HepG2 (cell line): ENCODE measurements at regions not wholly inside any gene's neighbourhood (a gene's known extent, or its start where the extent isn't known, plus 50 kb on each side); places are given as distances from the start of the nearest gene placed in this dataset.
A peak's percentile ranks its signal among the peaks of the same experiment; 100 is the strongest.

ENCODE experiments used
- ATAC-seq: fragments of 200-7000 bp; cut with Tn5 transposase; 3 replicates; pipeline ENCODE4 v1.9.1; 2020; ENCODE audit warnings: mild to moderate bottlenecking, moderate library complexity
- BruUV-seq: library from RNA; stranded (reverse); fragments of 400-500 nt; replicated peaks from 2 replicates; lab custom pipeline; 2021; lab: Mats Ljungman, UMichigan
- CTCF ChIA-PET: fragments of 300-600 bp; formaldehyde crosslinking; extraction: SDS; loops from one replicate; lab custom pipeline; 2021; ENCODE audit warnings: low total read pairs, inconsistent platforms, low intra/inter-chr PET ratio; lab: Yijun Ruan, JAX
- POLR2A ChIA-PET: fragments of 350-600 bp; sonication (Branson Sonifier 250); formaldehyde crosslinking; loops from one replicate; lab custom pipeline; 2020; ENCODE audit warnings: antibody characterized with exemption, inconsistent platforms; lab: Yijun Ruan, JAX
- DNase-seq: peaks from one replicate; pipeline ENCODE4 v3.0.0-alpha.2; 2015; ENCODE audit warnings: low spot score
- FAIRE-seq: peaks from 3 replicates; lab custom pipeline; 2011; peaks lifted over from hg19 to GRCh38; lab: Jason Lieb, UNC
- H2AFZ ChIP-seq: one replicate; pipeline ENCODE4 v1.6.1; 2011; ENCODE audit warnings: low read length, inconsistent platforms
- H3K27ac ChIP-seq: fragments of 300-600 bp; 3 replicates; pipeline ENCODE4 v1.8.0; 2011; ENCODE audit warnings: mixed run types, mild to moderate bottlenecking, mixed read lengths, low read length, inconsistent platforms; ENCODE audit not compliant: insufficient read depth; ENCODE audit errors: extremely low read length
- H3K27me3 ChIP-seq, 2 experiments: fragments of 200-600 bp in 1 of 2; 2 replicates in 1 of 2; 3 replicates in 1 of 2; pipeline versions ENCODE4 v1.6.0 to v1.8.0; 2011; ENCODE audit warnings: low read length in 2 of 2, mild to moderate bottlenecking in 2 of 2, moderate library complexity in 2 of 2, inconsistent platforms in 1 of 2; ENCODE audit not compliant: insufficient read depth in 2 of 2, control insufficient read depth in 1 of 2
- H3K36me3 ChIP-seq, 2 experiments: fragments of 200-600 bp in 1 of 2; replicated peaks in 1 of 2; 2 replicates in 1 of 2; 3 replicates in 1 of 2; pipeline versions ENCODE4 v1.5.1 to v1.8.0; 2011; ENCODE audit warnings: low read length in 2 of 2, inconsistent platforms in 1 of 2; ENCODE audit not compliant: insufficient read depth in 2 of 2, control insufficient read depth in 1 of 2
- H3K4me1 ChIP-seq: 2 replicates; pipeline ENCODE4 v1.5.1; 2012; ENCODE audit warnings: low read length, inconsistent platforms; ENCODE audit not compliant: insufficient read depth
- H3K4me2 ChIP-seq: 2 replicates; pipeline ENCODE4 v1.6.0; 2011; ENCODE audit warnings: low read depth, low read length, inconsistent platforms
- H3K4me3 ChIP-seq, 3 experiments: fragments of 200-600 bp in 1 of 3; sonication (generic), shearing (Covaris generic) in 1 of 3; replicated peaks in 1 of 3; 2 replicates each; pipeline ENCODE4 v1.5.1; 2011 to 2016; ENCODE audit warnings: low read length in 3 of 3, inconsistent platforms in 2 of 3, low read depth in 2 of 3, mild to moderate bottlenecking in 2 of 3, control low read depth in 1 of 3, mixed read lengths in 1 of 3; ENCODE audit not compliant: insufficient read depth in 1 of 3
- H3K79me2 ChIP-seq: one replicate; pipeline ENCODE4 v1.6.1; 2011; ENCODE audit warnings: low read length, inconsistent platforms; ENCODE audit not compliant: insufficient read depth
- H3K9ac ChIP-seq: 2 replicates; pipeline ENCODE4 v1.6.0; 2011; ENCODE audit warnings: mild to moderate bottlenecking, low read depth, low read length, inconsistent platforms; ENCODE audit not compliant: insufficient read depth
- H3K9me3 ChIP-seq: 2 replicates; pipeline ENCODE4 v1.5.1; 2012; ENCODE audit warnings: mild to moderate bottlenecking, low read length
- H4K20me1 ChIP-seq: 2 replicates; pipeline ENCODE4 v1.6.0; 2011; ENCODE audit warnings: inconsistent platforms, mild to moderate bottlenecking, low read length, moderate library complexity; ENCODE audit not compliant: insufficient read depth
- CBX2 ChIP-seq, 2 experiments: fragments of 200-600 bp in 1 of 2; sonication (generic); formaldehyde crosslinking in 1 of 2; IDR thresholded peaks; 2 replicates each; pipeline versions ENCODE4 v1.7.0 to v1.8.1; 2018 to 2022; ENCODE audit warnings: low read depth in 2 of 2, low read length in 1 of 2, mild to moderate bottlenecking in 1 of 2, missing genetic modification reagents in 1 of 2
- GATA4 ChIP-seq: sonication (generic); IDR thresholded peaks from 2 replicates; pipeline ENCODE4 v1.6.1; 2016; ENCODE audit warnings: antibody characterized with exemption, low read depth, borderline replicate concordance
- HCFC1 ChIP-seq: fragments of 150-350 bp; IDR thresholded peaks from 2 replicates; pipeline ENCODE4 v1.6.1; 2014; ENCODE audit warnings: low read depth, low read length
- JUND ChIP-seq: sonication (generic); formaldehyde crosslinking; IDR thresholded peaks from 2 replicates; pipeline ENCODE4 v1.8.0; 2022; ENCODE audit warnings: mild to moderate bottlenecking, missing genetic modification reagents
- KDM3A ChIP-seq: IDR thresholded peaks from 2 replicates; pipeline ENCODE4 v1.6.1; 2018; ENCODE audit warnings: low read depth, missing compliant biosample characterization
- MAFF ChIP-seq: IDR thresholded peaks from 2 replicates; pipeline ENCODE4 v1.6.1; 2011; ENCODE audit warnings: low read depth, low read length, improper control_type of control experiment
- MAFK ChIP-seq, 2 experiments: IDR thresholded peaks in 1 of 2; conservative IDR thresholded peaks in 1 of 2; 2 replicates each; pipeline ENCODE4 v1.6.1; 2011; ENCODE audit warnings: improper control_type of control experiment in 2 of 2, low read length in 2 of 2
- MED8 ChIP-seq: sonication (generic); formaldehyde crosslinking; IDR thresholded peaks from 2 replicates; pipeline ENCODE4 v1.8.1; 2023; ENCODE audit warnings: mild to moderate bottlenecking, missing genetic modification reagents; ENCODE audit not compliant: insufficient replicate concordance
- NCOR1 ChIP-seq: fragments of 200-600 bp; sonication (generic); IDR thresholded peaks from 2 replicates; pipeline ENCODE4 v1.7.0; 2017; ENCODE audit warnings: antibody characterized with exemption, low read length, borderline replicate concordance
- RFX3 ChIP-seq: IDR thresholded peaks from 2 replicates; pipeline ENCODE4 v1.6.1; 2016; ENCODE audit warnings: missing biosample characterization, missing genetic modification reagents
- ZNF543 ChIP-seq: sonication (generic); formaldehyde crosslinking; IDR thresholded peaks from 2 replicates; pipeline ENCODE4 v1.4.0; 2020; ENCODE audit warnings: mild to moderate bottlenecking, missing genetic modification reagents
- ZNF562 ChIP-seq: sonication (generic); formaldehyde crosslinking; IDR thresholded peaks from 2 replicates; pipeline ENCODE4 v1.8.0; 2022; ENCODE audit warnings: missing genetic modification reagents, borderline replicate concordance
- ZNF674 ChIP-seq: sonication (generic); formaldehyde crosslinking; IDR thresholded peaks from 2 replicates; pipeline ENCODE4 v1.5.0; 2020; ENCODE audit warnings: low read depth, mild to moderate bottlenecking, missing genetic modification reagents
- WGBS: methylation state at CpG from one replicate; pipeline ENCODE4 v1.1.6; 2017; ENCODE audit warnings: low lambda C conversion rate; 5-methylcytosine and 5-hydroxymethylcytosine counted together
- in situ Hi-C: cut with HindIII; loops from 2 replicates; pipeline ENCODE4 v1.10.0; 2017; ENCODE audit warnings: low pct_unique_long_range_greater_than_20kb; ENCODE audit not compliant: extremely low pct_ligation_motif_present
- intact Hi-C: fragments of 100-400 bp; cut with micrococcal nuclease; formaldehyde crosslinking; loops from one replicate; pipeline ENCODE4 v1.10.0; 2022; ENCODE audit not compliant: unreplicated experiment
- TF ChIP-seq, protein P1 (sequence below): sonication (generic); formaldehyde crosslinking; IDR thresholded peaks from 2 replicates; pipeline ENCODE4 v1.9.0; 2021; ENCODE audit warnings: mild to moderate bottlenecking, missing genetic modification reagents
- TF ChIP-seq, protein P2 (sequence below): sonication (generic); formaldehyde crosslinking; IDR thresholded peaks from 2 replicates; pipeline ENCODE4 v1.5.0; 2020; ENCODE audit warnings: missing genetic modification reagents, mild to moderate bottlenecking, borderline replicate concordance
- TF ChIP-seq, protein P3 (sequence below): sonication (generic); formaldehyde crosslinking; IDR thresholded peaks from 2 replicates; pipeline ENCODE4 v1.4.0; 2020; ENCODE audit warnings: missing genetic modification reagents, borderline replicate concordance

DNA sequence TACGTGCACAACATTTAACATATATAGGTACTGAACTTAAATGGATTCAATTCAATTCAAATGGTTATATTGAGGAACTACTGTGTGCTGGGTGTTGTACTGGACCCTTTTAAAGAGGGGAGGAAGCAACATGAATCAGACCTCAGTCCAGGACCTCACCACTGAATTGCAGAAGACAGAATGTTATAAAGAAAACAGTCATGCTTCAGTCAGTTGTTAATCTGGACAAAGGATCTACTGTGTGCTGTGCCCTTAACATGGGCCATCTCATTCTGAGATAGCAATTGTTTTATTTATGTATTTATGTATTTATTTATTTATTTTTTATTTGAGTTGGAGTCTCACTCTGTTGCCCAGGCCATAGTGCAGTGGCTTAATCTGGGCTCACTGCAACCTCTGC is 240.1 kb downstream of the HAPSTR1 start (continued):
- TF ChIP-seq, protein P1, sequence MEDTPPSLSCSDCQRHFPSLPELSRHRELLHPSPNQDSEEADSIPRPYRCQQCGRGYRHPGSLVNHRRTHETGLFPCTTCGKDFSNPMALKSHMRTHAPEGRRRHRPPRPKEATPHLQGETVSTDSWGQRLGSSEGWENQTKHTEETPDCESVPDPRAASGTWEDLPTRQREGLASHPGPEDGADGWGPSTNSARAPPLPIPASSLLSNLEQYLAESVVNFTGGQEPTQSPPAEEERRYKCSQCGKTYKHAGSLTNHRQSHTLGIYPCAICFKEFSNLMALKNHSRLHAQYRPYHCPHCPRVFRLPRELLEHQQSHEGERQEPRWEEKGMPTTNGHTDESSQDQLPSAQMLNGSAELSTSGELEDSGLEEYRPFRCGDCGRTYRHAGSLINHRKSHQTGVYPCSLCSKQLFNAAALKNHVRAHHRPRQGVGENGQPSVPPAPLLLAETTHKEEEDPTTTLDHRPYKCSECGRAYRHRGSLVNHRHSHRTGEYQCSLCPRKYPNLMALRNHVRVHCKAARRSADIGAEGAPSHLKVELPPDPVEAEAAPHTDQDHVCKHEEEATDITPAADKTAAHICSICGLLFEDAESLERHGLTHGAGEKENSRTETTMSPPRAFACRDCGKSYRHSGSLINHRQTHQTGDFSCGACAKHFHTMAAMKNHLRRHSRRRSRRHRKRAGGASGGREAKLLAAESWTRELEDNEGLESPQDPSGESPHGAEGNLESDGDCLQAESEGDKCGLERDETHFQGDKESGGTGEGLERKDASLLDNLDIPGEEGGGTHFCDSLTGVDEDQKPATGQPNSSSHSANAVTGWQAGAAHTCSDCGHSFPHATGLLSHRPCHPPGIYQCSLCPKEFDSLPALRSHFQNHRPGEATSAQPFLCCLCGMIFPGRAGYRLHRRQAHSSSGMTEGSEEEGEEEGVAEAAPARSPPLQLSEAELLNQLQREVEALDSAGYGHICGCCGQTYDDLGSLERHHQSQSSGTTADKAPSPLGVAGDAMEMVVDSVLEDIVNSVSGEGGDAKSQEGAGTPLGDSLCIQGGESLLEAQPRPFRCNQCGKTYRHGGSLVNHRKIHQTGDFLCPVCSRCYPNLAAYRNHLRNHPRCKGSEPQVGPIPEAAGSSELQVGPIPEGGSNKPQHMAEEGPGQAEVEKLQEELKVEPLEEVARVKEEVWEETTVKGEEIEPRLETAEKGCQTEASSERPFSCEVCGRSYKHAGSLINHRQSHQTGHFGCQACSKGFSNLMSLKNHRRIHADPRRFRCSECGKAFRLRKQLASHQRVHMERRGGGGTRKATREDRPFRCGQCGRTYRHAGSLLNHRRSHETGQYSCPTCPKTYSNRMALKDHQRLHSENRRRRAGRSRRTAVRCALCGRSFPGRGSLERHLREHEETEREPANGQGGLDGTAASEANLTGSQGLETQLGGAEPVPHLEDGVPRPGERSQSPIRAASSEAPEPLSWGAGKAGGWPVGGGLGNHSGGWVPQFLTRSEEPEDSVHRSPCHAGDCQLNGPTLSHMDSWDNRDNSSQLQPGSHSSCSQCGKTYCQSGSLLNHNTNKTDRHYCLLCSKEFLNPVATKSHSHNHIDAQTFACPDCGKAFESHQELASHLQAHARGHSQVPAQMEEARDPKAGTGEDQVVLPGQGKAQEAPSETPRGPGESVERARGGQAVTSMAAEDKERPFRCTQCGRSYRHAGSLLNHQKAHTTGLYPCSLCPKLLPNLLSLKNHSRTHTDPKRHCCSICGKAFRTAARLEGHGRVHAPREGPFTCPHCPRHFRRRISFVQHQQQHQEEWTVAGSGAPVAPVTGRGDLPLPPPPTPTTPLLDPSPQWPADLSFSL (CRISPR knock-in tag) = no peak
- TF ChIP-seq NCOR1 = no peak

DNA sequence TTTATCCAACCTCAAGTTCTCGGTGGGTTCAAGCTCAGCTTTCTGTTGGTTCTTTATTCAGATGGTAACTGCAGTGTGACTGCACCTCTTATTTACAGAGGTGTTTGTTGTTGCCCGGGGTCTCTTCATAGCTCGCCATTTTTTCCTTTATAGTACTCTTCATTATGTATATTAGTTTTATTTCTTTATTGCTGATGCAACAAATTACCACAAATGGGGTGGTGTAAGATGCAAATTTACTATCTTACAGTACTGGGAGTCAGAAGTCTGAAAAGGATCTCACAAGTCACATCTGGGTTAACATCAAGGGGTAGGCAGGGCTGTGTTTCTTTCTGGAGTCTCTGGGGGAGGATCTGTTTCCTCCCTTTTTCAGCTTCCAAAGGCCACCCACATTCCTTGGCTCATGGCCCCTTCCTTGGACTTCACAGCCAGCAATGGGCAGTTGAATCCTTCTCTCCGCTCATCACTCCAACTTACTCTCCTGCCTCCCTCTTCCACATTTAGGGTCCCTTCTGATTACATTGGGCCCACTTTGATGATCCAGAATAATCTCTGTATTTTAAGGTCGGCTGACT is 241.2 kb downstream of the HAPSTR1 start:
- no peak for FAIRE-seq
- intact Hi-C loops = no loop called here
- TF ChIP-seq GATA4 (no peak), ZNF562 (CRISPR knock-in tag) (no peak), HCFC1 (no peak), KDM3A (CRISPR knock-in tag) (no peak), ZNF674 (CRISPR knock-in tag) (no peak), MED8 (CRISPR knock-in tag) (no peak), CBX2 (IDR thresholded peaks at IDR 0.05; ENCODE audit: low read depth, low read length) (no peak), CBX2 (CRISPR knock-in tag; IDR thresholded peaks at IDR 0.05; ENCODE audit: low read depth) (no peak), JUND (CRISPR knock-in tag) (no peak), ZNF543 (peak; percentile 86; the same call in 1 of the 2 replicates), MAFK (conservative IDR thresholded peaks at IDR 0.05 in 1 of 2, IDR thresholded peaks at IDR 0.05 in 1 of 2; ENCODE audit: low read length in 2 of 2) (peak; percentile 86 to 88), RFX3 (CRISPR knock-in tag) (no peak), MAFF (peak; percentile 79)
- TF ChIP-seq, protein P2, sequence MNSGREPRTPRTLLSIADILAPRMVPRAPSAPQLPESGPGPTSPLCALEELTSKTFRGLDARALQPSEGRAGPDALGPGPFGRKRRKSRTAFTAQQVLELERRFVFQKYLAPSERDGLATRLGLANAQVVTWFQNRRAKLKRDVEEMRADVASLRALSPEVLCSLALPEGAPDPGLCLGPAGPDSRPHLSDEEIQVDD (CRISPR knock-in tag) = no peak
- TF ChIP-seq, protein P3, sequence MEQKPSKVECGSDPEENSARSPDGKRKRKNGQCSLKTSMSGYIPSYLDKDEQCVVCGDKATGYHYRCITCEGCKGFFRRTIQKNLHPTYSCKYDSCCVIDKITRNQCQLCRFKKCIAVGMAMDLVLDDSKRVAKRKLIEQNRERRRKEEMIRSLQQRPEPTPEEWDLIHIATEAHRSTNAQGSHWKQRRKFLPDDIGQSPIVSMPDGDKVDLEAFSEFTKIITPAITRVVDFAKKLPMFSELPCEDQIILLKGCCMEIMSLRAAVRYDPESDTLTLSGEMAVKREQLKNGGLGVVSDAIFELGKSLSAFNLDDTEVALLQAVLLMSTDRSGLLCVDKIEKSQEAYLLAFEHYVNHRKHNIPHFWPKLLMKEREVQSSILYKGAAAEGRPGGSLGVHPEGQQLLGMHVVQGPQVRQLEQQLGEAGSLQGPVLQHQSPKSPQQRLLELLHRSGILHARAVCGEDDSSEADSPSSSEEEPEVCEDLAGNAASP = no peak

More for the DNA sequence above, 241.2 kb downstream of the HAPSTR1 start:
- H3K27me3 ChIP-seq = peaks cover under 1 to 32% of the 10 kb centered on the region in 2 experiments; a peak in 4 of 5 replicates
- DNase-seq (no peak), ATAC-seq (no peak)
- 23% methylated on average over 5 of the region's 5 CpGs for WGBS
- no peak overlapping the region for H2AFZ ChIP-seq
- in situ Hi-C loops = no loop called here
- H3K9me3 ChIP-seq = no peaks in the 10 kb centered on the region
- ChIA-PET POLR2A (no interaction called here), CTCF (no interaction called here)
- H3K36me3 ChIP-seq = no peaks in the 10 kb centered on the region
- no peaks in the 10 kb centered on the region for H3K4me1 ChIP-seq
- no TSS peak for BruUV-seq
- no peak overlapping the region for H3K4me2 ChIP-seq
- H3K9ac ChIP-seq = no peak overlapping the region
- H3K27ac ChIP-seq = no peak overlapping the region
- H4K20me1 ChIP-seq = no peaks in the 10 kb centered on the region
- H3K4me3 ChIP-seq = no peak overlapping the region
- no peaks in the 10 kb centered on the region for H3K79me2 ChIP-seq
